ENCODE measurements at regions not wholly inside any gene's neighbourhood (a gene's known extent, or its start where the extent isn't known, plus 50 kb on each side); places are given as distances from the start of the nearest gene placed in this dataset.

DNA sequence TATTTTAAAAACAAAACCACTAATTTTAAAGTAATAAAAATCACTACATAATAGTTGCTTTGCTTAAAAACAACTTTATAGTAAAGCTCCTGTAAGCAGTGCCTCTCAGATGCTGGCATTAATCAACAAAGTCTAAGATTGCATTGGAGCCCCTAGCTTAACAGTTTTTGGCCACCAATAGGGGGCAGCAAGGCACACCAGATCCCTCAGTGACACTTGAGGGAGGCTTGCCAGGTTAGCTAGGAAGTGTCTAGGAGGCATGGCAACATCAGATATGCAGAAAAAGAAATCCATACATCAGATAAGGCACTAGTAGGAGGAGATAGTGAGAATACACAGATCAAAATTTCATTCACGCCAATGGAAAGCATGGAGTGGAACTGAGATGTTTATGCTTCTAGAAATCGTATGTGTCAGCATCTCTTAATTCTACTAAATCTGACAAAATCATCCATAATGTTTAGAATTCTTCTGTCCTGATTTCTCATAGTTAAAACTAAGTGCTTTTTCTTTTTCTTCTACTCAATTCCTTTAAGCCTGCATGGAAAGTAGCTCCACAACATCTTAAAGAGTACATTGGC, 73.6 kb upstream of the PAM start:
- TF ChIP-seq, protein P1, sequence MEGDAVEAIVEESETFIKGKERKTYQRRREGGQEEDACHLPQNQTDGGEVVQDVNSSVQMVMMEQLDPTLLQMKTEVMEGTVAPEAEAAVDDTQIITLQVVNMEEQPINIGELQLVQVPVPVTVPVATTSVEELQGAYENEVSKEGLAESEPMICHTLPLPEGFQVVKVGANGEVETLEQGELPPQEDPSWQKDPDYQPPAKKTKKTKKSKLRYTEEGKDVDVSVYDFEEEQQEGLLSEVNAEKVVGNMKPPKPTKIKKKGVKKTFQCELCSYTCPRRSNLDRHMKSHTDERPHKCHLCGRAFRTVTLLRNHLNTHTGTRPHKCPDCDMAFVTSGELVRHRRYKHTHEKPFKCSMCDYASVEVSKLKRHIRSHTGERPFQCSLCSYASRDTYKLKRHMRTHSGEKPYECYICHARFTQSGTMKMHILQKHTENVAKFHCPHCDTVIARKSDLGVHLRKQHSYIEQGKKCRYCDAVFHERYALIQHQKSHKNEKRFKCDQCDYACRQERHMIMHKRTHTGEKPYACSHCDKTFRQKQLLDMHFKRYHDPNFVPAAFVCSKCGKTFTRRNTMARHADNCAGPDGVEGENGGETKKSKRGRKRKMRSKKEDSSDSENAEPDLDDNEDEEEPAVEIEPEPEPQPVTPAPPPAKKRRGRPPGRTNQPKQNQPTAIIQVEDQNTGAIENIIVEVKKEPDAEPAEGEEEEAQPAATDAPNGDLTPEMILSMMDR (IDR thresholded peaks at IDR 0.05; ENCODE audit: low read depth, low read length, poor library complexity, severe bottlenecking): peak; percentile 75
- no peak for TF ChIP-seq EZH2phosphoT487 (IDR thresholded peaks at IDR 0.05; ENCODE audit: borderline replicate concordance, low read length)
